EH (cell line): ENCODE measurements at regions not wholly inside any gene's neighbourhood (a gene's known extent, or its start where the extent isn't known, plus 50 kb on each side); places are given as distances from the start of the nearest gene placed in this dataset.
A peak's percentile ranks its signal among the peaks of the same experiment; 100 is the strongest.
"Not testable (repeated sequence)": the region's sequence is repeated elsewhere in the genome, so short reads cannot be mapped to it uniquely, and the experiment has no call there.

ENCODE experiments used
- DNase-seq: peaks from one replicate; pipeline ENCODE4 v3.0.0-alpha.2; 2015; ENCODE audit warnings: low read depth

- no peak for DNase-seq
Observed at GRCh38 chr9:105114318-105114717, 130.1 kb upstream of the SLC44A1 start.

GRCh38 chr9:105114964-105115728, 129.3 kb upstream of the SLC44A1 start:
- DNase-seq: peak; percentile 76

DNA sequence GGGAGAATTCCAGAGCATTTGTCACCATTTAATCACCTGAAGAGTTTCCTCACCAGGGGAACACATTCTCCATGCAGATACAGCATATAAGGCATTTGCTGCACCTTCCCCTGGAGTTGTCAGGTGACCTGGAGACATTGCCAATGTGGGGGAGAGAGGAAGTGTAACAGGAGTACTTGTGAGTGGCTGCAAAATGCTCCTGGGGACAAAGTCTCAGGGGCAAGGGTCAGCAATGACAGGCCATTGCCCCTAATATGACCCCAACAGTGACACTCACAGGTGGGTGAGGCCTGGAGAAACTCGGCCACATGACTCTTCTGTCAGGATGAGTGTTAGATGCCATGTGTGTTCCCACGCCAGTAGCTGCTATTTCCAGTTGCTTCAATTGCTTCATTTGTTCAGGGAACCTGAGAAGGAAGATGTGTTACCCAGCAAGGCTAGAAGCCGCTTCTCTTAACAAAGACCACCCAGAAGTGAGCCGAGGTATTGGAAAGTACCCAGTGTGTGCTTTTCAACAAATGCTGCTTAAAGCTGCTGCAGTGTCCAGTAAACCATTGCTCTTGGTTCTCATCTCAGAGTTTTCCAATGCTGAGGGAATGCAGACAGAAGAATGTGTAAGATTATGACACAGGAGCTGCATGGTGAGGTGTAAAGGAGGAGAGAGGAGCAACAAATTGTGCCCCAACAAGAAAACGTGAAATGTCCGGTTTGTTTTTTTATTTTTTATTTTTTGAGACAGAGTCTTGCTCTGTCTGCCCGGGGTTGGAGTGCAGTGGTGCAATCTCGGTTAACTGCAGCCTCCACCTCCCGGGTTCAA, 128.2 kb upstream of the SLC44A1 start:
- DNase-seq: no peak

DNA sequence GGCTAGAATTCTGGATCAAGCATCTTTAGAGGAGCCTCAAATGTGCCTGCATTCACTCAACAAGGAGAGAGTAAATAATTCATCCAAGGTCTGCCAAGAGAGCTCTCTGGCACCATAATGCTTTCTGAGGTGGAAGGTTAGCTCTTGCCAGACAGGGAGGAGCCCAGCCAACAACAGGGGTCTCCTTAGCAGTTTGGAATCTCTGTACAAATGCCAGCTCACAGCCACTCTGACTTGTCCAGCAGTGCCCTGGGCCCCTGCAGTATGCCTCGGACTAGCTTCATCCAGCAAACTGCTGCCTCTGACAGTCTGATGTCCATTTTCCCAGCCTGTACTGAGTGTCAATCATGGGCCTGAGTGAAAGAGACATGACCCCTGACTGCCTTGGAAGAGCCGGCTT, 127.2 kb upstream of the SLC44A1 start:
- DNase-seq: no peak

- no peak for DNase-seq
Observed at GRCh38 chr9:105118636-105119035, 125.8 kb upstream of the SLC44A1 start.

- no peak for DNase-seq
Observed at GRCh38 chr9:105119156-105119555, 125.3 kb upstream of the SLC44A1 start.

DNA sequence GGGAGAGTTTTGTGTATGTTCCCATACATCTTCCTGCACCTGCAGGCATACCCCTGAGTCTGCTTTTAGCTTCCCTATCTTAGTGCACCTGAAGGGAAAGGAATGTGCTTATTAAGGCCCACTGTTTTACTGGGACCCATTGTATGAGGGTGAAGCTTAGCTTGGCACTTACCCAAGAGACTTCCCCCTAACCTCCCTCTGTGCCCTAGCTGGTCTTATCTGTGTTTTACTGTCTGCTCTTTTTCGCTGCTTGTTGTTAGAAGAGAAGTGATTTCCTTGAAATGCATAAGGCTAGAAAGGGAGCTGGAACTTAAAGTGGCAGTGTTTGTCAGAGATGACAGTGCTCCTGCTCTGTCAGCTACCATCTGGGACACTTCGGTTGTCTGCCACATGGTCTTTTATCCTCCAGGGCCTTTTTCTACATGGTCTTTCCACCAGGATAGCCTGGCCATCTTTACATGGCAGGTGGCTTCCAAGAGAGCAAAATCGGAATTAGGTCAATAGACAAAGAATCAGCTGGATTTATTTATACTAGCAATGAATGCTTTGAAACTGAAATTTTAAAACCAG, 122.5 kb upstream of the SLC44A1 start:
- no peak for DNase-seq

DNA sequence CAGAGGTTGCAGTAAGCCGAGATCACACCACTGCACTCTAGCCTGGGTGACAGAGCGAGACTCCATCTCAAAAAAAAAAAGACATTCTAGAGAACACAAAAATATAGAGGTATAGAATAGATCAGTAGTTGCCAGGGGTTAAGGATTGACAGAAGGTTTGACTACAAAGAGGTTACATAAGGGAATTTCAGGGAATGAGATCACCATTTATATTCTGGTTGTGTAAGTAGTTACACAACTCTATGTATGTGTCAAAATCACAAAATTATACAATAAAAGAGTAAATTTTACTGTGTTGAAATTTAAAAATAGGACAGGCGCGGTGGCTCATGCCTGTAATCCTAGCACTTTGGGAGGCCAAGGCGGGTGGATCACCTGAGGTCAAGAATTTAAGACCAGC, 119.9 kb upstream of the SLC44A1 start:
- DNase-seq: not testable (repeated sequence)

GRCh38 chr9:105126226-105126625, 118.2 kb upstream of the SLC44A1 start:
- DNase-seq: peak; percentile 53

GRCh38 chr9:105127863-105128220, 116.6 kb upstream of the SLC44A1 start:
- DNase-seq: peak; percentile 71

DNA sequence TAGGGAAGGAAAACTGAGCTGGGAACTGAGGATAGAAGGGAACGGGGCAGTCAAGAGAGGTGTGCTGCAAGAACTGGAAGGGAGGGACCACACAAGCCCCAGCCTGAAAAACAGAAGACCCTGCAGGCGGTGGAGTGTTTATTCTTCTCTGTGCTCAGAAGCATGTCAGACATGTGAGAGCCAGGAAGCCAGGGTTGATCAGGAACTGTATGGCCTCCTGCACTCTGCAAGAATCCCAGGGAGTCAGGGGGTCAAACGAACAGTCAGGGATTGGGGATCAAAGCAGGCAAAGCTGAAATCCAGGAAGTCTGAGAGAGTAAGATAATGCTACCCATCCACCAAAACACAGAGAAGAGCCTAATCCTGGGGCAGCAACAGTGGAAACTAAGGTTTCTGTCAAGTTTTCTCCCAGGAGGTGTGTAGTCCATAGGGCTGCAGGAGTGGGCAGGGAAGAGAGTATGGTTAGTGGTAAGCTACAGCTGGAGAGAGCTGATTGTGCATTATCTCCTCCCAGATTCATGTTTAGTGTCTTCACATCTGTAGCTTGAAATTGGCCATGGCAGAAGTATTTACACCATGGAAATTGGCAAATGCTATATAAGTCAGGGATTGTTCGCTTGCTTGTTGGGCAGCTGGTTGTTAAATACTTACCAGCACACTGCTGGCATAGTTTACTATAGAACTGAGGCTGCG, 115.4 kb upstream of the SLC44A1 start:
- DNase-seq: no peak

DNA sequence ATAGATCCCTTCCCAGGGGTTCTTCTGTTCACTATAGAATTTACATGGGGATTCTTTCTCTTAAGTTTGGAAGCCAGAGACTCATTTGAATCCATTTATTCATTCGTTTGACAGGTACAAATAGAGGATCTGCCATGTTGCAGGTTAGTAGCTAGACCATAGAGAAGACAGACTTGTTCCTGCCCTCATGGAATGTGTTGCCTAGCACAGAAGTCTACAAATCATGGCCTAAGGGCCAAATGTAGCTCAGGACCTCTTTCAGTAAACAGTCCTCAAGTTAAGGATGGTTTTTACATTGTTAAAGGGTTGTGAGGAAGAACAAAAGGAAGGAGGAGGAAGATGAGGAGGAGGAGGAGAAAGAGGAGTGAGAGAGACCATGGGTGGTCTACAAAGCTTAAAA, 114.7 kb upstream of the SLC44A1 start:
- no peak for DNase-seq

DNA sequence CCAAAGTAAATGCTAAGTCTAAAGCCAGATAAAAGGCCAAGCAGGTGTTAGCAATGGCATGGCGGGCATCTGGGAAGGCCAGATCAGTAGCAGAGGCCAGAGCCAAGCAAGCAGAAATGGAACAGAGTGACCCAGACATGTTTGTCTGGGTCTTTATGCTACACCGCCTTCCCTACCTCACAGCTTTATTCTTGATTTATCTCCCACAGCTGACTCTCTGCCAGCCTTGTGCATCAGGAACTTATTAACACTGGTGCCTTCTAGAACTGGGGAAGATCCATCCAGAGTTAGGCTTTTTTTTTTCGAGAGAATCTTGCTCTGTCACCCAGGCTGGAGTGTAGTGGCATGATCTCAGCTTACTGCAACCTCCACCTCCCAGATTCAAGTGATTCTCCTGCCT, 112.5 kb upstream of the SLC44A1 start:
- peak; percentile 70 for DNase-seq

DNA sequence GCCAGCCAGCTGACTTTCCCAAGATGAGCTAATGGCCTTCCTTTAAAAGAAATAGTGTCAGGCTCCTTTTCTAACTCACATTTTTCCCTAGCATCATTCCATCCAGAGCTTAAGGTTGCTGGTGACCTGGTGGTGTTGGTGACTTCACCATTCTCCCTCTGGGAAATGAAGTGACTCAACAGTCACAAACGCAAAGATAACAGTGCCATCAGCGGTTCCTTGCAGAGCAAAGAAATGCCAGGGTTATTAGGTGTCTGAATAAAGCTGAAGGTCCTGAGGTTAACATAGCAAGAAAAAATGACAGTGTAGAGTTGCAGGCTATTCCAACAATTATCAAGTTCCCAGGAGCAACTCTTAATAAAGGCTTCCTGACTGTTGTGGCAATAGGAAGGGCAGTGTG, 111.8 kb upstream of the SLC44A1 start:
- DNase-seq: peak; percentile 100

- no peak for DNase-seq
Observed at GRCh38 chr9:105138306-105138801, 106.1 kb upstream of the SLC44A1 start.

DNA sequence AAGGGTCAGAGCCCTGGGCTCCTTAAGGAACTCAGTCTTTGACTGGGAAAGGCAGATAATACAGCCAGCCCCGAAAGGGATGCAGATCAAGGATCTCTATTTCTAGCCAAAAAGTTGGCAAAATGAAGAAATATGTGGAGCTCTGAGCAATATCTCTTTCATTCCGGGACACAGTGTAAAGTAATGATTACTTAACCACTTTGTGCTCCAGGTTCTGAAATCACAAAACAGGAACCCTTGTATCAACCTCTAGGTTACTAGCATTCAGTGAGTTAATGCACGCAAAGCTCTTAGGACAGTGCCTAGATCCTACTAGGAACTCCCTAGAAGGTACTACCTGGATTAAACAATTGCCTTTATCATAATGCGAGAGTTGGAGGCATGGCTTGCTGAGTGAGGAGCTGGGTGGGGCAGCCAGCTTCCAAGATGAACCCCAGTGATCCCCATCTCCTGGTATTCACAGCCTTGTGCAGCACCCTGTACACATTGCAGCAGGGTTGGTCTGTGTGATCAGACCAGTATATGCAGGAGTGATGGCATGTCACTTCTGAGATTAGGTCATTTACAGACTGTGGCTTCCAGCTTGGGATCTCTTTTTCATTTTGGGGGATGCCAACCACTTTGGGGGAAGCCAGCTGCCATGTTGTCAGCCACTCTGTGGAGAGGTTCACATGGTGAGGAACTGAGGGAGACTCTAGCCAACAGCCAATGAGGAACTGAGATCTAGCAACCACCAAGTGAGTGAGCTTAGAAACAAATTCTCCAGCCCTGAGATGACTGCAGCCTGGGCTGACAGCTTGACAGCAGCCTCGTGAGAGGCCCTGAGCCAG, 103.1 kb upstream of the SLC44A1 start:
- DNase-seq: no peak

DNA sequence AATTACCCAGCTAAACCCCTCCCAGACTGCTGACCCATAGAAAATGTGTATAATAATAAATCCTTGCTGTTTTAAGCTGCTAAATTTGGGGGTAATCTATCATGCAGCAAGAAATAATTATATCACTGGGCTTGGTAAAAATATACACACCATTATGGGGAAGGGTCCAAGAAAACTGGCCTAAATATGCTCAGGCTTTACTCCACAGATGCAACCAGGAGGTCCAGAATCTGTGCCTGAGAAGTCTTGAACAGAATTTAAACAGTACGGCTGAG, 102.5 kb upstream of the SLC44A1 start:
- DNase-seq: no peak

DNA sequence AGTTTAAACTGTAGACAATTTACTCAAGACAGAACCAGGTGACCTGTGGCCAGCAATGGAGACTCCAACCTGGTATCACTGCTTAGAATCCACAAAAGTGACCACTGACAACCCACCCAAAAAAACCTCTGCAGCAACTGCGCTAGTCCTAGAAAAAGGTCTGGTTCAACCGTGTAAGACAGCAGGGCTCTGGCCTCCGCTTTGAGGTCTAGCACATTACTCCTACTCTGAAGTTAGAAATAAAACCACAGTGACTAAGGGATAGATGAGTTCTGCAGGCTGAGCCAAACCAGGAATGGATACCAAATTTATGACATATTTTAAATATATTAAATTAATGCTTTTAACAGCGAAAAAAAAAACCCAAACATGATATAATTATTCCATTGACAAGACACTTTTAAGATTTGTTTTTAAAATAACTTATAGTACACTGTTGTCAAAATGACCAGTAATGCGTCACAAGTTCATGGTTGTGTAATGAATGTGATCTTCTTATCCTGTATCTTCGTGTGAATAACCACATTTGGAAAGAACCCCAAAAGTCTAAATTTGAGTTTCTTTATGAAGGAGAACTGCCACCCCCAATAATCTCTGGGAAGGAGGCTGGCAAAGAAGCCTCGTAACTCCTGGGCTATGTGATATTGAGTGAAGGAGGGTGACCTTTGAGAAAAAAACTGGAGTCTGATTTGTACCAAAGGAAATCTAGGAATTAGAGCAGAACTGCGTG, 101.9 kb upstream of the SLC44A1 start:
- no peak for DNase-seq

DNA sequence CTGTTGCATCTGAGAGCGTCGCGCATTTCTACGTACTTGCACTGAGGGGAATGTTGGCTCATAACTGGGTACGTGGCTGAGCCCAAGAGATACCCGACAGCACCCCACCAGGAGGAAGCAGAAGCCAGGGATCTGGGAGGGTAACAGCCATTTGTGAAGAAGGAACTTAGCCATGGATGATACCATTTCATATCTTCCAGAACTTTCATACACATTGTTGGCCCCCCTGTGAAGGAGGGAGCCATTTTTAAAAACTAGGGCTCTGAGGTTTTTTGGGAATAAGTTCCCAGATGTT, 101.4 kb upstream of the SLC44A1 start:
- no peak for DNase-seq

DNA sequence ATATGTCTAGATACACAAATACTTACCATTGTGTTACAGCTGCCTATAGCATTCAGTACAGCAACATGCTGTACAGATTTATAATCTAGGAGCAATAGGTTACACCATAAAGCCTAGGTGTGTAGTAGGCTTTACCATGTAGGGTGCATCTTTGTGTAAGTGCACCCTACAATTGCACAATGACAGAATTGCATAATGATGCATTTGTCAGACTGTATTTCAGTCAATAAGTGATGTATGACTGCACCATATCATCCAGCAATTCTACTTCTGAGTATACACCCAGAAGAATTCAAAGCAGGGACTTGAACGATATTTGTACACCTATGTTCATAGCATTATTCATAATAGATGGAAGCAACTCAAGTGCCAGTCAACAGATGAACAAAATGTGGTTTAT, 100.4 kb upstream of the SLC44A1 start:
- no peak for DNase-seq

DNA sequence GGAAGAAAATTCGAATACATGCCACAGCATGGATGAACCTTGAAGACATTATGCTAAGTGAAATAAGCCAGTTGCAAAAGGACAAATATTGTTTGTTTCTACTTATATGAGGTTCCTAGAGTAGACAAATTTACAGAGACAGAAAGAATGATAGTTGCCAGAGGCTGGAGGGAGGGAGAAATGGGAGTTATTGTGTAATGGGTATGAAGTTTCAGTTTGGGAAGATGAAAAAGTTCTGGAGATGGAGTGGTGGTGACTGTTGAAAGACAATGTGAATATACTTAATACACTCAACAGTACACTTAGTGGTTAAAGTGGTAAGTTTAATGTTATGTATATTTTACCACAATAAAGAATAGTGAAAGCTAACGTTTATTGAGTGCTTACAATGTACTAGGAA, 99.6 kb upstream of the SLC44A1 start:
- DNase-seq: no peak
